Type B pancreatic cell (in vitro differentiated cells): ENCODE measurements at regions not wholly inside any gene's neighbourhood (a gene's known extent, or its start where the extent isn't known, plus 50 kb on each side); places are given as distances from the start of the nearest gene placed in this dataset.

Experiments
- DNase-seq: peaks from one replicate; pipeline ENCODE4 v3.0.0; 2021; ENCODE audit warnings: mixed read lengths; ENCODE audit not compliant: unreplicated experiment; ENCODE audit errors: extremely low spot score
- H3K27ac Mint-ChIP-seq: 2 replicates; pipeline ENCODE4 v1.8.0; 2021; ENCODE audit warnings: mild to moderate bottlenecking, mixed read lengths
- H3K27me3 Mint-ChIP-seq: 2 replicates; pipeline ENCODE4 v1.8.0; 2021; ENCODE audit warnings: mixed read lengths
- H3K36me3 Mint-ChIP-seq: 2 replicates; pipeline ENCODE4 v1.8.0; 2021; ENCODE audit warnings: mixed read lengths
- H3K4me1 Mint-ChIP-seq: one replicate; pipeline ENCODE4 v1.8.0; 2021; ENCODE audit warnings: mixed read lengths; ENCODE audit not compliant: unreplicated experiment
- H3K4me3 Mint-ChIP-seq: 2 replicates; pipeline ENCODE4 v1.8.0; 2021; ENCODE audit warnings: mild to moderate bottlenecking, mixed read lengths
- H3K9me3 Mint-ChIP-seq: 2 replicates; pipeline ENCODE4 v1.8.0; 2021; ENCODE audit warnings: mixed read lengths
- CTCF ChIP-seq: fragments of 200-600 bp; sonication (generic); conservative IDR thresholded peaks from 2 replicates; pipeline ENCODE4 v1.5.0; 2021; ENCODE audit warnings: antibody characterized with exemption, mild to moderate bottlenecking

GRCh38 chr17:27965224-27965623 lies 72.1 kb upstream of the LYRM9 start:
- Mint-ChIP-seq H3K27ac (peak overlapping the region; percentile 34), H3K9me3 (no peaks in the 10 kb centered on the region), H3K36me3 (no peaks in the 10 kb centered on the region), H3K4me1 (no peaks in the 10 kb centered on the region), H3K4me3 (no peak overlapping the region), H3K27me3 (no peaks in the 10 kb centered on the region)
- no peak for TF ChIP-seq CTCF
- no peak for DNase-seq

GRCh38 chr17:27968206-27968732 lies 74.2 kb upstream of the NLK start:
- H3K9me3 Mint-ChIP-seq: no peaks in the 10 kb centered on the region
- TF ChIP-seq CTCF: no peak

GRCh38 chr17:27970587-27970986 lies 71.9 kb upstream of the NLK start:
- Mint-ChIP-seq H3K27ac (no peak overlapping the region), H3K36me3 (no peaks in the 10 kb centered on the region), H3K27me3 (no peaks in the 10 kb centered on the region), H3K4me1 (no peaks in the 10 kb centered on the region), H3K9me3 (no peaks in the 10 kb centered on the region), H3K4me3 (no peak overlapping the region)
- no peak for TF ChIP-seq CTCF
- DNase-seq: no peak

More at GRCh38 chr17:27968206-27968732, 74.2 kb upstream of the NLK start:
- H3K27ac Mint-ChIP-seq: no peak overlapping the region
- no peaks in the 10 kb centered on the region for H3K27me3 Mint-ChIP-seq
- H3K4me3 Mint-ChIP-seq: no peak overlapping the region
- H3K36me3 Mint-ChIP-seq: no peaks in the 10 kb centered on the region
- no peak for DNase-seq
- H3K4me1 Mint-ChIP-seq: no peaks in the 10 kb centered on the region

- no peaks in the 10 kb centered on the region for H3K9me3 Mint-ChIP-seq
- no peak for TF ChIP-seq CTCF
- no peaks in the 10 kb centered on the region for H3K36me3 Mint-ChIP-seq
- H3K27me3 Mint-ChIP-seq: no peaks in the 10 kb centered on the region
- no peak overlapping the region for H3K4me3 Mint-ChIP-seq
- DNase-seq: no peak
- H3K4me1 Mint-ChIP-seq: no peaks in the 10 kb centered on the region
- no peak overlapping the region for H3K27ac Mint-ChIP-seq
These were observed 69.0 kb upstream of the NLK start for GRCh38 chr17:27973258-27974044.

GRCh38 chr17:27974045-27974436 lies 68.4 kb upstream of the NLK start:
- Mint-ChIP-seq H3K9me3 (no peaks in the 10 kb centered on the region), H3K4me3 (no peak overlapping the region), H3K36me3 (no peaks in the 10 kb centered on the region), H3K27ac (no peak overlapping the region), H3K27me3 (no peaks in the 10 kb centered on the region), H3K4me1 (no peaks in the 10 kb centered on the region)
- DNase-seq: no peak
- no peak for TF ChIP-seq CTCF
